H1 (cell line): ENCODE measurements at regions not wholly inside any gene's neighbourhood (a gene's known extent, or its start where the extent isn't known, plus 50 kb on each side); places are given as distances from the start of the nearest gene placed in this dataset.

Experiments
- CHD7 ChIP-seq: fragments of 300-600 bp; sonication (generic); IDR thresholded peaks from 2 replicates; pipeline ENCODE4 v1.7.1; 2012; ENCODE audit warnings: low read length, moderate library complexity, mild to moderate bottlenecking, inconsistent platforms; ENCODE audit not compliant: insufficient replicate concordance
- EZH2 ChIP-seq: fragments of 200-600 bp; sonication (generic); IDR thresholded peaks from 2 replicates; pipeline ENCODE4 v1.7.1; 2012; ENCODE audit warnings: low read depth, mild to moderate bottlenecking, moderate library complexity, low read length, inconsistent platforms; ENCODE audit not compliant: severe bottlenecking
- GABPA ChIP-seq: IDR thresholded peaks from 2 replicates; pipeline ENCODE4 v1.6.1; 2011; ENCODE audit warnings: mild to moderate bottlenecking, low read length, moderate library complexity, borderline replicate concordance; ENCODE audit not compliant: insufficient read depth
- KDM1A ChIP-seq: fragments of 200-600, 300-600 bp; sonication (generic); IDR thresholded peaks from 2 replicates; pipeline ENCODE4 v1.7.1; 2016; ENCODE audit warnings: mild to moderate bottlenecking, low read length, borderline replicate concordance
- RXRA ChIP-seq: IDR thresholded peaks from 2 replicates; pipeline ENCODE4 v1.6.1; 2011; ENCODE audit warnings: low read depth, mild to moderate bottlenecking, low read length, moderate library complexity; ENCODE audit not compliant: insufficient read depth
- TF ChIP-seq, protein P1 (sequence below): IDR thresholded peaks from 2 replicates; pipeline ENCODE4 v1.6.1; 2011; ENCODE audit warnings: low read length, improper control_type of control experiment

- TF ChIP-seq CHD7: no peak
- TF ChIP-seq, protein P1, sequence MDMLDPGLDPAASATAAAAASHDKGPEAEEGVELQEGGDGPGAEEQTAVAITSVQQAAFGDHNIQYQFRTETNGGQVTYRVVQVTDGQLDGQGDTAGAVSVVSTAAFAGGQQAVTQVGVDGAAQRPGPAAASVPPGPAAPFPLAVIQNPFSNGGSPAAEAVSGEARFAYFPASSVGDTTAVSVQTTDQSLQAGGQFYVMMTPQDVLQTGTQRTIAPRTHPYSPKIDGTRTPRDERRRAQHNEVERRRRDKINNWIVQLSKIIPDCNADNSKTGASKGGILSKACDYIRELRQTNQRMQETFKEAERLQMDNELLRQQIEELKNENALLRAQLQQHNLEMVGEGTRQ: no peak
- TF ChIP-seq RXRA: no peak
- TF ChIP-seq EZH2: no peak
- TF ChIP-seq KDM1A: no peak
- no peak for TF ChIP-seq GABPA
These were observed 1636.8 kb downstream of the PCDH9 start (continued) for GRCh38 chr13:65593298-65593874.
